OCI-LY7 (cell line): ENCODE measurements at regions not wholly inside any gene's neighbourhood (a gene's known extent, or its start where the extent isn't known, plus 50 kb on each side); places are given as distances from the start of the nearest gene placed in this dataset.

Experiments
- BruUV-seq: library from RNA; stranded (reverse); fragments of 400-500 nt; replicated peaks from 2 replicates; lab custom pipeline; 2021; lab: Mats Ljungman, UMichigan
- CTCF ChIA-PET: fragments of 300-600 bp; sonication (Branson Sonifier 250); formaldehyde crosslinking; loops from one replicate; lab custom pipeline; 2022; ENCODE audit warnings: antibody characterized with exemption; ENCODE audit not compliant: unreplicated experiment; lab: Charles Lee
- POLR2A ChIA-PET: fragments of 300-600 bp; sonication (Branson Sonifier 250); formaldehyde crosslinking; loops from one replicate; lab custom pipeline; 2022; ENCODE audit warnings: antibody characterized with exemption; lab: Charles Lee
- DNase-seq: peaks from one replicate; pipeline ENCODE4 v3.0.0-alpha.2; 2015; ENCODE audit warnings: low spot score
- H2AFZ ChIP-seq: fragments of 200-600 bp; sonication (generic), shearing (Covaris generic); 2 replicates; pipeline ENCODE4 v1.6.1; 2014; ENCODE audit warnings: mild to moderate bottlenecking, antibody characterized with exemption, low read length, moderate library complexity
- H3K27ac ChIP-seq: fragments of 200-600 bp; sonication (generic); 2 replicates; pipeline ENCODE4 v1.5.1; 2014; ENCODE audit warnings: mixed run types, low read depth, mild to moderate bottlenecking, moderate library complexity, low read length, inconsistent platforms; ENCODE audit not compliant: poor library complexity, severe bottlenecking
- H3K36me3 ChIP-seq: fragments of 200-600 bp; sonication (generic); 2 replicates; pipeline ENCODE4 v1.6.1; 2014; ENCODE audit warnings: mild to moderate bottlenecking, antibody characterized with exemption, low read length, moderate library complexity, mixed read lengths; ENCODE audit not compliant: insufficient read depth
- H3K4me1 ChIP-seq: fragments of 200-600 bp; sonication (generic); 2 replicates; pipeline ENCODE4 v1.5.1; 2014; ENCODE audit warnings: mild to moderate bottlenecking, low read length; ENCODE audit not compliant: insufficient read depth, poor library complexity, severe bottlenecking
- H3K4me2 ChIP-seq: fragments of 200-600 bp; sonication (generic); 2 replicates; pipeline ENCODE4 v1.6.1; 2014; ENCODE audit warnings: mild to moderate bottlenecking, low read length
- H3K4me3 ChIP-seq: fragments of 200-600 bp; sonication (generic); 2 replicates; pipeline ENCODE4 v1.5.1; 2014; ENCODE audit warnings: mild to moderate bottlenecking, low read depth, low read length; ENCODE audit not compliant: poor library complexity, severe bottlenecking
- H3K79me2 ChIP-seq: fragments of 200-600 bp; sonication (generic); 2 replicates; pipeline ENCODE4 v1.6.1; 2016; ENCODE audit warnings: low read depth, mild to moderate bottlenecking, low read length, moderate library complexity, mixed read lengths; ENCODE audit not compliant: insufficient read depth
- H3K9me2 ChIP-seq: fragments of 200-600 bp; sonication (generic); 2 replicates; pipeline ENCODE4 v1.6.1; 2016; ENCODE audit warnings: mild to moderate bottlenecking, low read length, mixed read lengths; ENCODE audit not compliant: insufficient read depth
- H3K9me3 ChIP-seq: fragments of 200-600 bp; sonication (generic); 2 replicates; pipeline ENCODE4 v1.6.1; 2014; ENCODE audit warnings: mild to moderate bottlenecking, mixed run types, low read length, mixed read lengths
- H4K20me1 ChIP-seq: fragments of 200-600 bp; sonication (generic); 2 replicates; pipeline ENCODE4 v1.6.1; 2014; ENCODE audit warnings: mild to moderate bottlenecking, antibody characterized with exemption, low read length, moderate library complexity, mixed read lengths; ENCODE audit not compliant: insufficient read depth
- EZH2phosphoT487 ChIP-seq: fragments of 200-600 bp; sonication (generic); IDR thresholded peaks from 2 replicates; pipeline ENCODE4 v1.6.1; 2018; ENCODE audit warnings: low read depth, borderline replicate concordance, mild to moderate bottlenecking, mixed run types, antibody characterized with exemption, low read length, moderate library complexity, mixed read lengths
- intact Hi-C: fragments of 100-400 bp; cut with micrococcal nuclease; formaldehyde crosslinking; loops from one replicate; pipeline ENCODE4 v1.10.0; 2022; ENCODE audit not compliant: unreplicated experiment
- TF ChIP-seq, protein P1 (sequence below): fragments of 200-600 bp; sonication (generic); conservative IDR thresholded peaks from 2 replicates; pipeline ENCODE4 v1.5.1; 2014; ENCODE audit warnings: mild to moderate bottlenecking, antibody characterized with exemption, low read length, moderate library complexity, mixed read lengths

DNA sequence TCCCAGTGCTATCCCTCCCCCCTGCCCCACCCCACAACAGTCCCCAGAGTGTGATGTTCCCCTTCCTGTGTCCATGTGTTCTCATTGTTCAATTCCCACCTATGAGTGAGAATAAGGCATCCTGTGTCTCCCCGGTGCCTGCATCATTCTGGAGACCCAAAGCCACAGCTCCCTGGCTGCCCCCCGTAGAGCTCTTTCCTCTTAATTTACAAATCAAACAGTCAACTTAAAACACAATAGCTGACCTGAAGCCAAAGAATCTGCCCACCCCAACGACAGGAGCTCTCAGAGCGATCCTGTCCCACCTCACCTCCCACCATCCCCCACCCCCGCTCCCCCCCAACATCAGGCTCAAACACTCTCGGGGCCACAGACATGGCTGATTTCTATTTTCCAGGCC is 558.3 kb downstream of the BRD1 start:
- ChIA-PET CTCF (no interaction called here), POLR2A (no interaction called here)
- Histone ChIP-seq H3K36me3 (no peaks in the 10 kb centered on the region), H3K79me2 (no peaks in the 10 kb centered on the region), H3K4me3 (no peak overlapping the region), H4K20me1 (no peaks in the 10 kb centered on the region), H3K4me2 (no peak overlapping the region), H3K4me1 (no peaks in the 10 kb centered on the region), H2AFZ (no peak overlapping the region), H3K9me3 (no peaks in the 10 kb centered on the region), H3K9me2 (no peaks in the 10 kb centered on the region), H3K27ac (no peak overlapping the region)
- intact Hi-C loops: no loop called here
- BruUV-seq: no TSS peak
- TF ChIP-seq, protein P1, sequence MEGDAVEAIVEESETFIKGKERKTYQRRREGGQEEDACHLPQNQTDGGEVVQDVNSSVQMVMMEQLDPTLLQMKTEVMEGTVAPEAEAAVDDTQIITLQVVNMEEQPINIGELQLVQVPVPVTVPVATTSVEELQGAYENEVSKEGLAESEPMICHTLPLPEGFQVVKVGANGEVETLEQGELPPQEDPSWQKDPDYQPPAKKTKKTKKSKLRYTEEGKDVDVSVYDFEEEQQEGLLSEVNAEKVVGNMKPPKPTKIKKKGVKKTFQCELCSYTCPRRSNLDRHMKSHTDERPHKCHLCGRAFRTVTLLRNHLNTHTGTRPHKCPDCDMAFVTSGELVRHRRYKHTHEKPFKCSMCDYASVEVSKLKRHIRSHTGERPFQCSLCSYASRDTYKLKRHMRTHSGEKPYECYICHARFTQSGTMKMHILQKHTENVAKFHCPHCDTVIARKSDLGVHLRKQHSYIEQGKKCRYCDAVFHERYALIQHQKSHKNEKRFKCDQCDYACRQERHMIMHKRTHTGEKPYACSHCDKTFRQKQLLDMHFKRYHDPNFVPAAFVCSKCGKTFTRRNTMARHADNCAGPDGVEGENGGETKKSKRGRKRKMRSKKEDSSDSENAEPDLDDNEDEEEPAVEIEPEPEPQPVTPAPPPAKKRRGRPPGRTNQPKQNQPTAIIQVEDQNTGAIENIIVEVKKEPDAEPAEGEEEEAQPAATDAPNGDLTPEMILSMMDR: no peak
- no peak for TF ChIP-seq EZH2phosphoT487
- DNase-seq: no peak

DNA sequence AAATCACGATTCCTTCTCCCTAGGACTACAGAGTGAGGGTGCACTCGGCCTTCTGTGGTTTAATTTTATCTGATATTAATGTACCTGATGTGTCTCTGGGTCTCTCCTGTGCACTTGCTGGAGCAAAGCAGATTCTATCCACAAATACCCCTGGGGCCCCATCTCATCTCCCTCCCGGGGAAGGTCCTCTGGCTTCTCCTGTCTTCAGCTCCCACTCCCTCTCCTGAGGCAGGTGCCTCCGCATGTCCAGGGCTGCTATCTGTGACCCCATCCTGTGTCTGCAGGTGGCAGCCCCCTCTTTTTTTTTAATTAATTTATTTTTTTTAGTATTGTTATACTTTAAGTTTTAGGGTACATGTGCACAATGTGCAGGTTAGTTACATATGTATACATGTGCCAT is 558.7 kb downstream of the BRD1 start:
- no peak overlapping the region for H3K4me2 ChIP-seq

DNA sequence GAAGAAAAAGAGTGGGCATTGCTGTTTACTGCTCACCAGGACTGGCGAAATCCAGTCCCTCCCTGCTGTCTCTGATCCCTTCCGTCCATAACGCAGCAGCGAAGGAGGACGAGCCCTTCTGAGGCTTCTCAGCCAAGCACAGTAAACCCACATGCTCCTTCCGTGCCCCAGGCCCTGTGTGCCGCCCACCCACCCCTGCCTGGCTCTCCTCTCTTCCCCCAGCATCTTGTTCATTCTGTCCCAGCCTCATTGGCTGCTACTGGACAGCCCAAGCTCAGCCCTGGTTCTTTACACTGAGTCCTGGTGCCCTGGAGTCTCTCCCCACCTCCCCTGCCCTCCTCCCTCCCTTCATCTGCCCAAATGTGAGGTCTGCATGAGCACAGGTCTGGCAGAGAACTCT is 559.7 kb downstream of the BRD1 start:
- Histone ChIP-seq H4K20me1 (no peaks in the 10 kb centered on the region), H3K4me1 (no peaks in the 10 kb centered on the region), H3K9me2 (no peaks in the 10 kb centered on the region), H3K4me2 (no peak overlapping the region), H3K9me3 (no peaks in the 10 kb centered on the region), H2AFZ (no peak overlapping the region), H3K4me3 (no peak overlapping the region), H3K79me2 (no peaks in the 10 kb centered on the region), H3K36me3 (no peaks in the 10 kb centered on the region), H3K27ac (no peak overlapping the region)
- intact Hi-C loops: no loop called here
- ChIA-PET CTCF (no interaction called here), POLR2A (no interaction called here)
- no peak for TF ChIP-seq EZH2phosphoT487
- TF ChIP-seq, protein P1: no peak
- BruUV-seq: no TSS peak
- no peak for DNase-seq

More for the DNA sequence above, 558.7 kb downstream of the BRD1 start:
- no peak for TF ChIP-seq EZH2phosphoT487
- TF ChIP-seq, protein P1: no peak
- ChIA-PET POLR2A (no interaction called here), CTCF (no interaction called here)
- DNase-seq: no peak
- H3K79me2 ChIP-seq: no peaks in the 10 kb centered on the region
- intact Hi-C loops: no loop called here
- no peak overlapping the region for H3K4me3 ChIP-seq
- H4K20me1 ChIP-seq: no peaks in the 10 kb centered on the region
- no TSS peak for BruUV-seq
- H3K9me3 ChIP-seq: no peaks in the 10 kb centered on the region
- no peaks in the 10 kb centered on the region for H3K36me3 ChIP-seq
- no peak overlapping the region for H2AFZ ChIP-seq
- no peaks in the 10 kb centered on the region for H3K9me2 ChIP-seq
- no peak overlapping the region for H3K27ac ChIP-seq
- H3K4me1 ChIP-seq: no peaks in the 10 kb centered on the region
